Right lobe of liver (tissue), 6 donors: ENCODE measurements at regions not wholly inside any gene's neighbourhood (a gene's known extent, or its start where the extent isn't known, plus 50 kb on each side); places are given as distances from the start of the nearest gene placed in this dataset.
"Not testable (repeated sequence)": the region's sequence is repeated elsewhere in the genome, so short reads cannot be mapped to it uniquely, and the experiment has no call there.

Source experiments
- ATAC-seq, 4 donors: fragments of 200-7000 bp; cut with Tn5 transposase; one replicate each; pipeline ENCODE4 v1.9.1; 2020; ENCODE audit warnings: mild to moderate bottlenecking in 4 of 4, moderate library complexity in 4 of 4
- DNase-seq, 3 donors: peaks; one replicate each; pipeline ENCODE4 v3.0.0-alpha.2; 2020
- H3K27ac ChIP-seq, 3 donors: fragments of 200-600 bp; one replicate each; pipeline ENCODE4 v1.8.0; 2022
- H3K27me3 ChIP-seq, 2 donors: fragments of 200-600 bp; one replicate each; pipeline ENCODE4 v1.8.0; 2022
- H3K36me3 ChIP-seq, 4 donors: fragments of 200-600 bp; sonication (generic) in 1 of 4; one replicate each; pipeline versions ENCODE4 v1.5.1 to v1.8.0; 2017 to 2022; ENCODE audit warnings: control low read depth in 1 of 4
- H3K4me1 ChIP-seq, 4 donors: fragments of 200-600 bp; sonication (generic) in 1 of 4; one replicate each; pipeline versions ENCODE4 v1.5.1 to v1.8.0; 2017 to 2022; ENCODE audit warnings: control low read depth in 1 of 4
- H3K4me3 ChIP-seq, 3 donors: fragments of 200-600 bp; one replicate each; pipeline ENCODE4 v1.8.0; 2022
- H3K9me3 ChIP-seq, 4 donors: fragments of 200-600 bp; sonication (generic) in 1 of 4; one replicate each; pipeline versions ENCODE4 v1.5.1 to v1.8.0; 2017 to 2022; ENCODE audit warnings: control low read depth in 1 of 4
- CTCF ChIP-seq, 4 donors: fragments of 200-600 bp in 3 of 4; fragments of 450-650 bp in 1 of 4; IDR thresholded peaks; one replicate each; pipeline versions ENCODE4 v1.5.1 to v1.8.0; 2016 to 2022; ENCODE audit warnings: antibody characterized with exemption in 4 of 4, mild to moderate bottlenecking in 2 of 4
- POLR2A ChIP-seq: fragments of 450-650 bp; IDR thresholded peaks from one replicate; pipeline ENCODE4 v1.6.1; 2017; ENCODE audit warnings: antibody characterized with exemption, mild to moderate bottlenecking
- WGBS: methylation state at CpG from one replicate; pipeline ENCODE4 v1.1.6; 2018; ENCODE audit warnings: low coverage, low lambda C conversion rate; ENCODE audit not compliant: insufficient coverage; ENCODE audit errors: missing lambda C conversion rate; 5-methylcytosine and 5-hydroxymethylcytosine counted together
- intact Hi-C, 2 donors: fragments of 100-400 bp; cut with DNase I; formaldehyde crosslinking; loops; one replicate each; pipeline versions ENCODE4 v1.11.2 to v1.14.1; 2022
- donor health status: DM: no; HTN: yes; CAD: no.
- donor health status: DM: no; HTN: no; CAD: no.
- donor health status: DM: no; HTN: no; CAD: no.
- donor health status: DM: no; HTN: yes; CAD: no.
- donor health status: DM: no; HTN: yes; CAD: no.

- Histone ChIP-seq H3K27ac (no peak overlapping the region), H3K27me3 (no peaks in the 10 kb centered on the region), H3K36me3 (no peaks in the 10 kb centered on the region), H3K4me3 (no peak overlapping the region), H3K4me1 (no peaks in the 10 kb centered on the region), H3K9me3 (no peaks in the 10 kb centered on the region)
- ATAC-seq = no peak
- TF ChIP-seq CTCF (IDR thresholded peaks at IDR 0.05) (no peak), POLR2A (no peak)
- WGBS = 39% methylated on average over 4 of the region's 4 CpGs
- DNase-seq = no peak
- intact Hi-C loops = no loop called here
Observed at GRCh38 chr1:38585971-38586370, 273.6 kb downstream of the RRAGC start.

GRCh38 chr1:38585460-38585859 lies 274.1 kb downstream of the RRAGC start:
- Histone ChIP-seq H3K36me3 (no peaks in the 10 kb centered on the region), H3K9me3 (no peaks in the 10 kb centered on the region), H3K27me3 (no peaks in the 10 kb centered on the region), H3K27ac (no peak overlapping the region), H3K4me1 (no peaks in the 10 kb centered on the region), H3K4me3 (no peak overlapping the region)
- no peak for DNase-seq
- WGBS = 71% methylated on average over 3 of the region's 3 CpGs
- TF ChIP-seq POLR2A (no peak), CTCF (IDR thresholded peaks at IDR 0.05) (no peak)
- intact Hi-C loops = no loop called here
- ATAC-seq = no peak

GRCh38 chr1:38584448-38585355 lies 274.9 kb downstream of the RRAGC start:
- no peaks in the 10 kb centered on the region for H3K27me3 ChIP-seq
- no peaks in the 10 kb centered on the region for H3K9me3 ChIP-seq
- no peaks in the 10 kb centered on the region for H3K4me1 ChIP-seq
- no peak overlapping the region for H3K4me3 ChIP-seq
- H3K27ac ChIP-seq = no peak overlapping the region
- no peak for TF ChIP-seq POLR2A
- no peak for TF ChIP-seq CTCF (IDR thresholded peaks at IDR 0.05)
- intact Hi-C loops = no loop called here
- ATAC-seq = no peak
- H3K36me3 ChIP-seq = no peaks in the 10 kb centered on the region
- DNase-seq = peak in 1 of 3 donors; percentile 7
- 46% methylated on average over 7 of the region's 11 CpGs for WGBS

GRCh38 chr1:38583287-38583686 lies 276.3 kb downstream of the RRAGC start:
- H3K4me3 ChIP-seq, H3K9me3 ChIP-seq, H3K27ac ChIP-seq, H3K36me3 ChIP-seq, ATAC-seq, H3K27me3 ChIP-seq, intact Hi-C loops, H3K4me1 ChIP-seq: not testable (repeated sequence)
- 61% methylated on average over 2 of the region's 2 CpGs for whole genome bisulfite sequencing
- DNase-seq = peak in 1 of 3 donors; percentile 1

- intact Hi-C loops = no loop called here
- no peaks in the 10 kb centered on the region for H3K9me3 ChIP-seq
- no peaks in the 10 kb centered on the region for H3K4me1 ChIP-seq
- WGBS = 64% methylated on average over 2 of the region's 2 CpGs
- ATAC-seq = no peak
- TF ChIP-seq POLR2A = no peak
- TF ChIP-seq CTCF (IDR thresholded peaks at IDR 0.05) = no peak
- H3K4me3 ChIP-seq = no peak overlapping the region
- DNase-seq = peak in 1 of 3 donors; percentile 39
- no peaks in the 10 kb centered on the region for H3K27me3 ChIP-seq
- no peaks in the 10 kb centered on the region for H3K36me3 ChIP-seq
- H3K27ac ChIP-seq = no peak overlapping the region
Observed at GRCh38 chr1:38581396-38581795, 278.2 kb downstream of the RRAGC start.
